NCI-H2227 (cell line): ENCODE measurements at regions not wholly inside any gene's neighbourhood (a gene's known extent, or its start where the extent isn't known, plus 50 kb on each side); places are given as distances from the start of the nearest gene placed in this dataset.

Experiments used
- DNase-seq: peaks from one replicate; lab custom pipeline; 2025; ENCODE audit not compliant: unreplicated experiment; lab: John Stamatoyannopoulos, UW

- no peak for DNase-seq
Measured at GRCh38 chr4:135605076-135605475, 1403.5 kb upstream of the PABPC4L start.

DNA sequence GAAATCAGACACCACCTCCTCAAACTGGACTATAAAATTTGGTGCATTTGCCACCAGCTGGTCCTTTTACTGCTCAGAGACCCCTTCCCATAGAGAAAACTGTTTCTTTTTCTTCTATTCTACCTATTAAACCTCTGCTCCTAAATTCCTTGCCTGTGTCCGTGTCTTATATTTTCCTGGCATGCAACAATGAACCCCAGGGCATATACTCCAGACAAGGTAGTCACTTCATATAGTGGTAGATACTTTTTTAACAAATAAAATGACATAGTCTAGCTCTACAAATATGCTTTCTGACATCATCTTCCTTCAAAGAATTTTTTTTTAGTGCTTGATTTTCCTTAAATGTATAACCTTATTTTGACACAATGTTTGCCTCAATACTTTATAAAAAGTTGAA is 1402.9 kb upstream of the PABPC4L start:
- no peak for DNase-seq

DNA sequence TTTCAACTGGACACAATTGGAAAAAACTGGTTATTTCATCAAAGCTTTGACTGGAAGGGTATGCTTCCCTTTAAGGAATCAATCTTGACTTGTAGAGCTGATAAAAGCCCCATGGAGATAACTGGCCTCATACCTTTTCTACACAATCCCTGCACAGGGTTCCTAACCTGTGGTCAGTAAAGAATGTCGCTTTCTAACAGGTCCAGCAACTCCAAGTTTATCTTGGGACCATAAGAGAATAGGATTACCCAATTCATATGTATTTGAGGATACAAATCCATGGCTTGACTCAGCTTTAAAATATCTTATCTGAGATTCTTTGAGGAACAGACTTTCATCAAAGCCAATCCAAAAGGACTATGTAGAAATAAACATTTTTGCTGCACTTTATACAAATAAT is 1399.8 kb upstream of the PABPC4L start:
- no peak for DNase-seq

DNA sequence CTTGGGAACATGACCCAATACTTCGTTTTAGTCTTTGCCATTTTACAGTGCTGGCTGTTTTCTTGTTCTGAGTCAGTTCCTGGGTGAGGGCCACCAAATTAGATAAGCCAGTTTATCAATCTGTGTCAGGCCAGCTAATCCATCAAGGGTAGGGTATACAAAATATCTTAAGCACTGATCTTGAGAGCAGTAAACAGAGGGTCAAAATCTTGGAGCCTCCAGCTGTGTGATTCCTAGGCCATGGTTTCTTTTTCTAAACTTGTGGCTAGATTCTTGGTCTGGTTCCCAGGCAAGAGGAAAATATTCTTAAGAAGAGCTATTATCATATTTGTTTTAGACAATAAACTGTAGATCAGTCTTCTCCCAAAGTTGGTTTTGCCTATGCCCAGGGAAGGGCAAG is 1396.6 kb upstream of the PABPC4L start:
- no peak for DNase-seq

GRCh38 chr4:135594521-135594920 is 1392.9 kb upstream of the PABPC4L start:
- DNase-seq: no peak

- no peak for DNase-seq
Measured at GRCh38 chr4:135575041-135575440, 1373.5 kb upstream of the PABPC4L start.

- no peak for DNase-seq
Measured at GRCh38 chr4:135573251-135573650, 1371.7 kb upstream of the PABPC4L start.

GRCh38 chr4:135564090-135564489 is 1362.5 kb upstream of the PABPC4L start:
- no peak for DNase-seq

GRCh38 chr4:135553213-135553612 is 1351.6 kb upstream of the PABPC4L start:
- no peak for DNase-seq

GRCh38 chr4:135552131-135552530 is 1350.5 kb upstream of the PABPC4L start:
- no peak for DNase-seq

- no peak for DNase-seq
Measured at GRCh38 chr4:135548711-135549110, 1347.1 kb upstream of the PABPC4L start.

DNA sequence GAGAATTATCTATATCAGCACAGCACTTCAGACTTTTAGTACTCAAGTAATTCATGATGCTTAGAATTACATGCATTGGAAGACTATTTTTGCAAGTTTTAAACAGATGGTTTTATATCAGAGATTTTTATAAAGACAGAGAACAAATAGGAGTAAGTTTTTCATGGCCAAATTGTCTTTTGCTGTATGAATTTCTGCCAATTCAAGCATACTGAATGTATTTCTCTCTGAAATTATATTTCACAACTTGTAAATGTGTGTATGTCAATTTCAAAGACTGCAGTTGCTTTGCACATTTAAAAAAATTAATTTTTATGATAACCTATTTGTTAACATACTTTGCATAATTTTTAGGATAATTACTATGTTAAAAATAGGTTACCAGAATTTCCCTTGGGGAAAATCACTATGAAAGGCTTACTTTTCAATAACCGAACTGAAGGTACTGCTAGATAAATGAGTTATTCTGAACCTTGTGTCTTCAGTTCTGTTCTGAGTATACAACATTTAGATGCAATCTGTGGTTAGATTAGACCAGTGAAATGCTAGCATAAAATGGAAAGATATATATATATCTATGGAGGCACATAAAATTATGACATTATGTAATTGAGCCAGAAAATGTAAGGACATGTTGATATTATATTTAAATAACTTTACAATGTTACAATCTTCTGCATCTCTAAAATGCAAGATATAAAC is 1344.2 kb upstream of the PABPC4L start:
- no peak for DNase-seq

- no peak for DNase-seq
Measured at GRCh38 chr4:135538698-135539097, 1337.1 kb upstream of the PABPC4L start.

DNA sequence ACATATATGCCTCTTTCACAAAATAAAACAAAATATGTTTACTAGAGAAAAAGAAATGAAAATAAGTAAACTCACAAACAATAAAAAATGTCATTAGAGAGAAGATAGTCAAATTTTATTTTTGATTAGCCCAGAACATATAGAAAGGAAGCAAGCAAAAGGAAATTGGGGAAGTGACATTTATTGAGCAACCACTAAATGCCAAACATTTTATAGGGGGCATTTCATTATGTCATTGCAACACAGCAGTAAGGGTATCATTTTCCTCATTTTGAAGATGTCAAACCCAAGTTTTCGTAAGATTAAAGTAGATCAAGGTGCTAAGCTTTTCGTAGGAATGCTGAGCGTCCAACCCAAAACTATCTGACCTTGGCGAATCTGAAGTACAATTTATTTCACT is 1331.5 kb upstream of the PABPC4L start:
- DNase-seq: no peak

- DNase-seq: no peak
Measured at GRCh38 chr4:135532132-135532531, 1330.5 kb upstream of the PABPC4L start.

GRCh38 chr4:135515295-135515694 is 1313.7 kb upstream of the PABPC4L start:
- DNase-seq: no peak

DNA sequence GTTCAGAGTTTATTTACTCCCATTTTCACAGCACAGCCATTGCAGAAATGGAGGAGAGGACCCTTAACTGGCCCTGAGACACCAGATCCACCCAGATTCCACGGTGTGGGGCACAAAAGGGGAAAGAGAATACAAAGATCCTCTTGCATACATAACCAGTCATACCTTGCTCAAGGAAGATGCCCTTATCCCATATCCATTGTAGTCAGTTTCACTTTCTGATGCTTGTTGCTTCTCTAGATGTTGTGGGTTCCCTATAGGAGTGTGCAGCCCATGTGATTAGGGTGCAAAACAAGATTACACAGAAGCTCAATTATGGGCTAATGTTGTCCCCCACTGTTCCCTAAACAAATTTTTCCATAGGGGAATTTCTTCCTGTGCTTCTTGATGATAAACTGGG is 1309.0 kb upstream of the PABPC4L start:
- no peak for DNase-seq

GRCh38 chr4:135508006-135508714 is 1306.6 kb upstream of the PABPC4L start:
- no peak for DNase-seq

GRCh38 chr4:135497563-135498152 is 1296.1 kb upstream of the PABPC4L start:
- no peak for DNase-seq

GRCh38 chr4:135492439-135492838 is 1290.8 kb upstream of the PABPC4L start:
- no peak for DNase-seq

GRCh38 chr4:135485371-135485770 is 1283.8 kb upstream of the PABPC4L start:
- no peak for DNase-seq

DNA sequence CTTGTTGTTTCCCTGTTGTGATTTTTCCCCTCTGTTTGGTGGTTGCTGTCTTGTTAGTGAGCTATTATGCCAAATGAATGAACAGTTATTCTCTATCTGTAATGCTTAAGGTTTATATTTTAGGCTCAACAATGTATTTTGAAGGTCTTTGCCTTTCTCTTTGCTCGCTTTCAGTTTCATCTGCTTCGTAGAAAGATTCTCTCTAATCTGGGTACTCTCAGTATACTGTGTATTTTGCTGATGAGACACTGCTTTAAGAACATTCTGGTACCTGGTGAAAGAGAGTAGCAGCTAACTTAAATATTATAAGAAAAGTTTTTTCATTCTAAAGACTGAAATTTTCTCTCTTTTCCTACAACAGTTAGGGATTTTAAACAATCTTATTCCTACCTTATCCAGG is 1274.7 kb upstream of the PABPC4L start:
- no peak for DNase-seq
